ENCODE measurements at regions not wholly inside any gene's neighbourhood (a gene's known extent, or its start where the extent isn't known, plus 50 kb on each side); places are given as distances from the start of the nearest gene placed in this dataset.

DNA sequence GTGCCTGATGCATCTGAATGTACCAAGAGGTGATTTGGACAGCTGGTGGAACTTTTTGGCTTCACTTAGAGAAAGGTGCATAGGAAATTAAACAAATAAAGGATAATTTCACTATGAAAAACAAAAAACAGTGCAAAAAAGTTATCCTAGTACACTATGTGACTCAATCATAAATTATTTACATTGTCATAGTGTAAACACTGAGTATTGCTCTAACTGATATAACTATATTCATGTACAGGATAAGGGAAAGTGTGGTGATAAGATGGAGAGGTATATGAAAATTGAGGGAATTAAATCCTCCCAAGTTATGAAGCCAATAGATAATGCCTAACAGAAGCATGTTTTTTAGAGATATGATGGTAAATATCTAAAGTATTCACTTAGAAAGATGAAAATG, 50.2 kb upstream of the CPNE4 start:
- H2AFZ ChIP-seq (replicated peaks) = no peak overlapping the region
- Mint-ChIP-seq H3K36me3 (no peaks in the 10 kb centered on the region), H3K4me1 (peaks cover 3% of the 10 kb centered on the region), H3K27ac (no peak overlapping the region), H3K9me3 (peaks cover 2% of the 10 kb centered on the region), H3K4me3 (no peak overlapping the region), H3K27me3 (ENCODE audit: insufficient read depth, low read depth) (no peaks in the 10 kb centered on the region)
- TF ChIP-seq EZH2phosphoT487 (IDR thresholded peaks at IDR 0.05) = no peak
- TF ChIP-seq, protein P1, sequence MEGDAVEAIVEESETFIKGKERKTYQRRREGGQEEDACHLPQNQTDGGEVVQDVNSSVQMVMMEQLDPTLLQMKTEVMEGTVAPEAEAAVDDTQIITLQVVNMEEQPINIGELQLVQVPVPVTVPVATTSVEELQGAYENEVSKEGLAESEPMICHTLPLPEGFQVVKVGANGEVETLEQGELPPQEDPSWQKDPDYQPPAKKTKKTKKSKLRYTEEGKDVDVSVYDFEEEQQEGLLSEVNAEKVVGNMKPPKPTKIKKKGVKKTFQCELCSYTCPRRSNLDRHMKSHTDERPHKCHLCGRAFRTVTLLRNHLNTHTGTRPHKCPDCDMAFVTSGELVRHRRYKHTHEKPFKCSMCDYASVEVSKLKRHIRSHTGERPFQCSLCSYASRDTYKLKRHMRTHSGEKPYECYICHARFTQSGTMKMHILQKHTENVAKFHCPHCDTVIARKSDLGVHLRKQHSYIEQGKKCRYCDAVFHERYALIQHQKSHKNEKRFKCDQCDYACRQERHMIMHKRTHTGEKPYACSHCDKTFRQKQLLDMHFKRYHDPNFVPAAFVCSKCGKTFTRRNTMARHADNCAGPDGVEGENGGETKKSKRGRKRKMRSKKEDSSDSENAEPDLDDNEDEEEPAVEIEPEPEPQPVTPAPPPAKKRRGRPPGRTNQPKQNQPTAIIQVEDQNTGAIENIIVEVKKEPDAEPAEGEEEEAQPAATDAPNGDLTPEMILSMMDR (IDR thresholded peaks at IDR 0.05) = no peak
- TF ChIP-seq EZH2 (IDR thresholded peaks at IDR 0.05) = no peak
- H3K27me3 ChIP-seq = no peaks in the 10 kb centered on the region
- no peaks in the 10 kb centered on the region for H3K4me1 ChIP-seq
- no peak for DNase-seq (ENCODE audit: low spot score)
- H3K4me3 ChIP-seq = no peak overlapping the region
- H3K9ac ChIP-seq = no peak overlapping the region
- no peak overlapping the region for H3K4me2 ChIP-seq
- no peaks in the 10 kb centered on the region for H3K79me2 ChIP-seq (ENCODE audit: low read depth)
- no peaks in the 10 kb centered on the region for H3K36me3 ChIP-seq
- H3F3A ChIP-seq (ENCODE audit: low read depth) = no peaks in the 10 kb centered on the region
- H4K20me1 ChIP-seq (ENCODE audit: low read depth) = no peaks in the 10 kb centered on the region
- no peaks in the 10 kb centered on the region for H3K9me3 ChIP-seq (ENCODE audit: low read depth)
- no peak overlapping the region for H3K27ac ChIP-seq

DNA sequence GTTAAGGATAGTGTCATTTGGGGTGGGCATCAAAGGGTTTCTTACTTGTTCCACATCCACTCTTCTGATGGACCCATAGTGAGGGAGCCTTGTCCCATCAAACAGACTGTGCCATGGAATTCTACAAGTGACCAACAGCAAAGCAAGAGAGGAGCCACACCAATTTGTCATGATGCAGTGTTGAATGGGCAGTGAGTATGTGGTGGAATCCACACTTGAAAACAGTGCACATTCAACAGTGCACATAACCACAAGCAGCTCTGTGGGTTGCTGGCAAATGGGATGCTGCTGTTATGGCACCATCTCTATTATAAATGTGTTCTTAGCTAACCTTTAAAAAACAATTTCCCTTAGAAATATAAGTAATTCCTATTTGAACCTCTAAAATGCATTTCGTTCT, 52.5 kb upstream of the CPNE4 start:
- Histone ChIP-seq H3F3A (ENCODE audit: low read depth) (no peaks in the 10 kb centered on the region), H3K9ac (no peak overlapping the region), H4K20me1 (ENCODE audit: low read depth) (no peaks in the 10 kb centered on the region), H3K27ac (no peak overlapping the region), H3K4me2 (no peak overlapping the region), H3K4me1 (no peaks in the 10 kb centered on the region), H3K36me3 (no peaks in the 10 kb centered on the region), H3K27me3 (no peaks in the 10 kb centered on the region), H2AFZ (replicated peaks) (no peak overlapping the region), H3K9me3 (ENCODE audit: low read depth) (no peaks in the 10 kb centered on the region), H3K4me3 (no peak overlapping the region), H3K79me2 (ENCODE audit: low read depth) (no peaks in the 10 kb centered on the region)
- Mint-ChIP-seq H3K27ac (no peak overlapping the region), H3K4me3 (no peak overlapping the region), H3K27me3 (ENCODE audit: insufficient read depth, low read depth) (no peaks in the 10 kb centered on the region), H3K36me3 (no peaks in the 10 kb centered on the region), H3K9me3 (no peaks in the 10 kb centered on the region), H3K4me1 (no peaks in the 10 kb centered on the region)
- TF ChIP-seq EZH2 (IDR thresholded peaks at IDR 0.05) (no peak), EZH2phosphoT487 (IDR thresholded peaks at IDR 0.05) (no peak)
- TF ChIP-seq, protein P1 (IDR thresholded peaks at IDR 0.05) = no peak
- no peak for DNase-seq (ENCODE audit: low spot score)

DNA sequence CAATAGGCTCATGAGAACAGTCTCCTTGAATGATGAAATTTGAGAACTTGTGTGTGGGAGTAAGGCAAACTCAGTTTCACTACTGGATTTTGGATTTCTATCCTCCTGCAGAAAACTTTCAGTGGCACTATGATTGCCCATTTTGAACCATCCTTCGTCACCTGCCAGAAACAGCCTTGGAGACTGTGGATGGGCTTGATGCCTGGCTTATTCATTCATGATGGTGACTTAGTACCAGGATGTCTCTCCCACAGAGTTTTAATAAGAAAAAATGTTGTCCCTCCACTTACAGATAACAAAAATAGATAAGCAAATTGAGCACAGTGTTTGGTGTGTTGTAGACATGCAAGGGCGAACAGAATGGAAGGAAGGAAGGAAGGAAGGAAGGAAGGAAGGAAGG, 53.5 kb upstream of the CPNE4 start:
- Histone ChIP-seq H2AFZ (replicated peaks) (no peak overlapping the region), H3K4me2 (no peak overlapping the region), H3K79me2 (ENCODE audit: low read depth) (no peaks in the 10 kb centered on the region), H3K27me3 (no peaks in the 10 kb centered on the region), H3K27ac (no peak overlapping the region), H3K9me3 (ENCODE audit: low read depth) (no peaks in the 10 kb centered on the region), H3K4me1 (no peaks in the 10 kb centered on the region), H4K20me1 (ENCODE audit: low read depth) (no peaks in the 10 kb centered on the region), H3F3A (ENCODE audit: low read depth) (no peaks in the 10 kb centered on the region), H3K36me3 (no peaks in the 10 kb centered on the region), H3K4me3 (no peak overlapping the region), H3K9ac (no peak overlapping the region)
- DNase-seq (ENCODE audit: low spot score) = no peak
- no peak for TF ChIP-seq EZH2 (IDR thresholded peaks at IDR 0.05)
- no peak for TF ChIP-seq EZH2phosphoT487 (IDR thresholded peaks at IDR 0.05)
- TF ChIP-seq, protein P1 (IDR thresholded peaks at IDR 0.05) = no peak
- H3K27ac Mint-ChIP-seq = no peak overlapping the region
- H3K27me3 Mint-ChIP-seq (ENCODE audit: insufficient read depth, low read depth) = no peaks in the 10 kb centered on the region
- H3K9me3 Mint-ChIP-seq = no peaks in the 10 kb centered on the region
- no peaks in the 10 kb centered on the region for H3K4me1 Mint-ChIP-seq
- H3K36me3 Mint-ChIP-seq = no peaks in the 10 kb centered on the region
- H3K4me3 Mint-ChIP-seq = no peak overlapping the region

DNA sequence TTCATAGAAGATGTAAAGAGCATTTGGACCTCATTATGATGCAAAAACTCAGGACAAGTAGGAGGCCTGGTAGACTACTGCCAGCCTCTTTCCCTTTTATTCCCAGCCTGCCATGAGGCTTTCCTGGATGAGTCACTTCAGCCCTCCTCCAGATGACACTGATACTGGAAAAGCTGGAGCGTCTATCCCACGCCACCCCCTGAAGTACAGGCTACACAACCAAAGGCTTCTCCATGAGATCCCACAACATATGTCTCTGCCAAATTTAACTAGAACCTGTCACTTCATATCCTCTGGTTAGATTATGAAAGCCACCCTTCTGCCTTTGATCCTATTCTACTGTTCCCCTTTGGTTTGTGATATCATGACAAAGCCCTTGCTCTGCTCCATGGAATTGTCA, 56.1 kb upstream of the CPNE4 start:
- Histone ChIP-seq H3K36me3 (no peaks in the 10 kb centered on the region), H3K79me2 (ENCODE audit: low read depth) (no peaks in the 10 kb centered on the region), H3K4me2 (no peak overlapping the region), H3K27ac (no peak overlapping the region), H2AFZ (replicated peaks) (no peak overlapping the region), H4K20me1 (ENCODE audit: low read depth) (no peaks in the 10 kb centered on the region), H3F3A (ENCODE audit: low read depth) (no peaks in the 10 kb centered on the region), H3K4me3 (no peak overlapping the region), H3K9ac (no peak overlapping the region), H3K9me3 (ENCODE audit: low read depth) (no peaks in the 10 kb centered on the region), H3K4me1 (no peaks in the 10 kb centered on the region), H3K27me3 (no peaks in the 10 kb centered on the region)
- DNase-seq (ENCODE audit: low spot score) = no peak
- Mint-ChIP-seq H3K36me3 (no peaks in the 10 kb centered on the region), H3K9me3 (no peaks in the 10 kb centered on the region), H3K27ac (no peak overlapping the region), H3K4me3 (no peak overlapping the region), H3K4me1 (no peaks in the 10 kb centered on the region), H3K27me3 (ENCODE audit: insufficient read depth, low read depth) (no peaks in the 10 kb centered on the region)
- TF ChIP-seq, protein P1 (IDR thresholded peaks at IDR 0.05) = no peak
